ENCODE measurements at regions not wholly inside any gene's neighbourhood (a gene's known extent, or its start where the extent isn't known, plus 50 kb on each side); places are given as distances from the start of the nearest gene placed in this dataset.

- H3K4me3 ChIP-seq (ENCODE audit: low read length) = no peak overlapping the region
- no peak for DNase-seq (ENCODE audit: low read depth)
- no peak for TF ChIP-seq CTCF (conservative IDR thresholded peaks at IDR 0.05; ENCODE audit: low read depth, low read length)
Measured at GRCh38 chr3:159660901-159661300, 327.7 kb upstream of the IL12A start.

GRCh38 chr3:159662549-159662948 is 326.1 kb upstream of the IL12A start:
- DNase-seq (ENCODE audit: low read depth) = no peak
- TF ChIP-seq CTCF (conservative IDR thresholded peaks at IDR 0.05; ENCODE audit: low read depth, low read length) = no peak
- H3K4me3 ChIP-seq (ENCODE audit: low read length) = no peak overlapping the region

- no peak for TF ChIP-seq CTCF (conservative IDR thresholded peaks at IDR 0.05; ENCODE audit: low read depth, low read length)
- H3K4me3 ChIP-seq (ENCODE audit: low read length) = no peak overlapping the region
- no peak for DNase-seq (ENCODE audit: low read depth)
Measured at GRCh38 chr3:159664006-159664405, 324.6 kb upstream of the IL12A start.

- DNase-seq (ENCODE audit: low read depth) = no peak
- no peak for TF ChIP-seq CTCF (conservative IDR thresholded peaks at IDR 0.05; ENCODE audit: low read depth, low read length)
- no peak overlapping the region for H3K4me3 ChIP-seq (ENCODE audit: low read length)
Measured at GRCh38 chr3:159664653-159665052, 324.0 kb upstream of the IL12A start.

- no peak for TF ChIP-seq CTCF (conservative IDR thresholded peaks at IDR 0.05; ENCODE audit: low read depth, low read length)
- DNase-seq (ENCODE audit: low read depth) = no peak
- H3K4me3 ChIP-seq (ENCODE audit: low read length) = no peak overlapping the region
Measured at GRCh38 chr3:159667261-159667660, 321.4 kb upstream of the IL12A start.

- no peak overlapping the region for H3K4me3 ChIP-seq (ENCODE audit: low read length)
- no peak for TF ChIP-seq CTCF (conservative IDR thresholded peaks at IDR 0.05; ENCODE audit: low read depth, low read length)
- DNase-seq (ENCODE audit: low read depth) = no peak
Measured at GRCh38 chr3:159668461-159668860, 320.2 kb upstream of the IL12A start.

- H3K4me3 ChIP-seq (ENCODE audit: low read length) = no peak overlapping the region
- no peak for TF ChIP-seq CTCF (conservative IDR thresholded peaks at IDR 0.05; ENCODE audit: low read depth, low read length)
- peak; percentile 28 for DNase-seq (ENCODE audit: low read depth)
Measured at GRCh38 chr3:159668990-159669476, 319.6 kb upstream of the IL12A start.
